HepG2 (cell line): ENCODE measurements at regions not wholly inside any gene's neighbourhood (a gene's known extent, or its start where the extent isn't known, plus 50 kb on each side); places are given as distances from the start of the nearest gene placed in this dataset.

Source experiments
- ATAC-seq: fragments of 200-7000 bp; cut with Tn5 transposase; 3 replicates; pipeline ENCODE4 v1.9.1; 2020; ENCODE audit warnings: mild to moderate bottlenecking, moderate library complexity
- BruUV-seq: library from RNA; stranded (reverse); fragments of 400-500 nt; replicated peaks from 2 replicates; lab custom pipeline; 2021; lab: Mats Ljungman, UMichigan
- CTCF ChIA-PET: fragments of 300-600 bp; formaldehyde crosslinking; extraction: SDS; loops from one replicate; lab custom pipeline; 2021; ENCODE audit warnings: low total read pairs, inconsistent platforms, low intra/inter-chr PET ratio; lab: Yijun Ruan, JAX
- POLR2A ChIA-PET: fragments of 350-600 bp; sonication (Branson Sonifier 250); formaldehyde crosslinking; loops from one replicate; lab custom pipeline; 2020; ENCODE audit warnings: antibody characterized with exemption, inconsistent platforms; lab: Yijun Ruan, JAX
- DNase-seq: peaks from one replicate; pipeline ENCODE4 v3.0.0-alpha.2; 2015; ENCODE audit warnings: low spot score
- FAIRE-seq: peaks from 3 replicates; lab custom pipeline; 2011; peaks lifted over from hg19 to GRCh38; lab: Jason Lieb, UNC
- H2AFZ ChIP-seq: one replicate; pipeline ENCODE4 v1.6.1; 2011; ENCODE audit warnings: low read length, inconsistent platforms
- H3K27ac ChIP-seq: fragments of 300-600 bp; 3 replicates; pipeline ENCODE4 v1.8.0; 2011; ENCODE audit warnings: mixed run types, mild to moderate bottlenecking, mixed read lengths, low read length, inconsistent platforms; ENCODE audit not compliant: insufficient read depth; ENCODE audit errors: extremely low read length
- H3K27me3 ChIP-seq, 2 experiments: fragments of 200-600 bp in 1 of 2; 2 replicates in 1 of 2; 3 replicates in 1 of 2; pipeline versions ENCODE4 v1.6.0 to v1.8.0; 2011; ENCODE audit warnings: low read length in 2 of 2, mild to moderate bottlenecking in 2 of 2, moderate library complexity in 2 of 2, inconsistent platforms in 1 of 2; ENCODE audit not compliant: insufficient read depth in 2 of 2, control insufficient read depth in 1 of 2
- H3K36me3 ChIP-seq, 2 experiments: fragments of 200-600 bp in 1 of 2; replicated peaks in 1 of 2; 2 replicates in 1 of 2; 3 replicates in 1 of 2; pipeline versions ENCODE4 v1.5.1 to v1.8.0; 2011; ENCODE audit warnings: low read length in 2 of 2, inconsistent platforms in 1 of 2; ENCODE audit not compliant: insufficient read depth in 2 of 2, control insufficient read depth in 1 of 2
- H3K4me1 ChIP-seq: 2 replicates; pipeline ENCODE4 v1.5.1; 2012; ENCODE audit warnings: low read length, inconsistent platforms; ENCODE audit not compliant: insufficient read depth
- H3K4me2 ChIP-seq: 2 replicates; pipeline ENCODE4 v1.6.0; 2011; ENCODE audit warnings: low read depth, low read length, inconsistent platforms
- H3K4me3 ChIP-seq, 3 experiments: fragments of 200-600 bp in 1 of 3; sonication (generic), shearing (Covaris generic) in 1 of 3; replicated peaks in 1 of 3; 2 replicates each; pipeline ENCODE4 v1.5.1; 2011 to 2016; ENCODE audit warnings: low read length in 3 of 3, inconsistent platforms in 2 of 3, low read depth in 2 of 3, mild to moderate bottlenecking in 2 of 3, control low read depth in 1 of 3, mixed read lengths in 1 of 3; ENCODE audit not compliant: insufficient read depth in 1 of 3
- H3K79me2 ChIP-seq: one replicate; pipeline ENCODE4 v1.6.1; 2011; ENCODE audit warnings: low read length, inconsistent platforms; ENCODE audit not compliant: insufficient read depth
- H3K9ac ChIP-seq: 2 replicates; pipeline ENCODE4 v1.6.0; 2011; ENCODE audit warnings: mild to moderate bottlenecking, low read depth, low read length, inconsistent platforms; ENCODE audit not compliant: insufficient read depth
- H3K9me3 ChIP-seq: 2 replicates; pipeline ENCODE4 v1.5.1; 2012; ENCODE audit warnings: mild to moderate bottlenecking, low read length
- H4K20me1 ChIP-seq: 2 replicates; pipeline ENCODE4 v1.6.0; 2011; ENCODE audit warnings: inconsistent platforms, mild to moderate bottlenecking, low read length, moderate library complexity; ENCODE audit not compliant: insufficient read depth
- ATF5 ChIP-seq: sonication (generic); formaldehyde crosslinking; IDR thresholded peaks from 2 replicates; pipeline ENCODE4 v1.4.0; 2020; ENCODE audit warnings: mild to moderate bottlenecking, low read depth, missing genetic modification reagents
- HBP1 ChIP-seq: IDR thresholded peaks from 2 replicates; pipeline ENCODE4 v1.6.1; 2016; ENCODE audit warnings: low read depth, control low read depth
- MAFF ChIP-seq: IDR thresholded peaks from 2 replicates; pipeline ENCODE4 v1.6.1; 2011; ENCODE audit warnings: low read depth, low read length, improper control_type of control experiment
- MAFK ChIP-seq, 2 experiments: IDR thresholded peaks in 1 of 2; conservative IDR thresholded peaks in 1 of 2; 2 replicates each; pipeline ENCODE4 v1.6.1; 2011; ENCODE audit warnings: improper control_type of control experiment in 2 of 2, low read length in 2 of 2
- MTA1 ChIP-seq: sonication (generic); formaldehyde crosslinking; IDR thresholded peaks from 2 replicates; pipeline ENCODE4 v1.4.0; 2020; ENCODE audit warnings: missing genetic modification reagents, mild to moderate bottlenecking, borderline replicate concordance
- NR2F6 ChIP-seq, 2 experiments: IDR thresholded peaks; 2 replicates each; pipeline ENCODE4 v1.6.1; 2016; ENCODE audit warnings: antibody characterized with exemption in 1 of 2, mild to moderate bottlenecking in 1 of 2
- THAP7 ChIP-seq: sonication (generic); formaldehyde crosslinking; IDR thresholded peaks from 2 replicates; pipeline ENCODE4 v1.8.1; 2023; ENCODE audit warnings: mild to moderate bottlenecking, missing genetic modification reagents
- ZBTB33 ChIP-seq: sonication (generic); formaldehyde crosslinking; IDR thresholded peaks from 2 replicates; pipeline ENCODE4 v1.4.0; 2020; ENCODE audit warnings: missing genetic modification reagents
- WGBS: methylation state at CpG from one replicate; pipeline ENCODE4 v1.1.6; 2017; ENCODE audit warnings: low lambda C conversion rate; 5-methylcytosine and 5-hydroxymethylcytosine counted together
- in situ Hi-C: cut with HindIII; loops from 2 replicates; pipeline ENCODE4 v1.10.0; 2017; ENCODE audit warnings: low pct_unique_long_range_greater_than_20kb; ENCODE audit not compliant: extremely low pct_ligation_motif_present
- intact Hi-C: fragments of 100-400 bp; cut with micrococcal nuclease; formaldehyde crosslinking; loops from one replicate; pipeline ENCODE4 v1.10.0; 2022; ENCODE audit not compliant: unreplicated experiment
- TF ChIP-seq, protein P1 (sequence below): IDR thresholded peaks from 2 replicates; pipeline ENCODE4 v1.6.1; 2016; ENCODE audit warnings: mild to moderate bottlenecking

DNA sequence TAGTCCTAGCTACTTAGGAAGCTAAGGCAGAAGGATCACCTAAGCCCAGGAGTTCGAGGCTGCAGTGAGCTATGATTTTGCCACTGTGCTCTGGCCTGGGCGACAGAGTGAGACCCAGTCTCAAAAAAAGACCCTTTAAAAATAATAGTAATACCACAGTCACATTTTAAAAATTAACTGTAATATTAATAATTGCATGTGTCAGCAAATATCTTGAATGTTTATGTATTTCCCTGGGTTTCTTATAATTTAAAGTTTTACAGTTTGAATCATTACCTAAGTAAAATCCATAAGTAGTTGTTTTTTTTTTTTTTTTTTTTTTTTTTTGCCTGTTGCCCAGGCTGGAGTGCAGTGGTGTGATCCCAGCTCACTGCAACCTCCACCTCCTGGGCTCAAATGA lies 69.2 kb downstream of the LYZL2 start:
- Histone ChIP-seq H2AFZ (no peak overlapping the region), H3K4me1 (peaks cover 20% of the 10 kb centered on the region), H3K4me3 (no peak overlapping the region), H3K27ac (no peak overlapping the region), H3K9me3 (no peaks in the 10 kb centered on the region), H3K36me3 (no peaks in the 10 kb centered on the region), H3K4me2 (no peak overlapping the region), H3K9ac (no peak overlapping the region), H3K27me3 (no peaks in the 10 kb centered on the region; a peak in 1 of 5 replicates), H4K20me1 (no peaks in the 10 kb centered on the region), H3K79me2 (no peaks in the 10 kb centered on the region)
- intact Hi-C loops (no loop called here), in situ Hi-C loops (no loop called here)
- BruUV-seq: no TSS peak
- WGBS: 58% methylated on average over 2 of the region's 2 CpGs
- CTCF ChIA-PET: no interaction called here
- no peak for FAIRE-seq
- no peak for ATAC-seq
- DNase-seq: no peak
- TF ChIP-seq ATF5 (CRISPR knock-in tag): no peak
- no peak for TF ChIP-seq MTA1
- TF ChIP-seq THAP7 (CRISPR knock-in tag): no peak
- peak; percentile 72 to 96 for TF ChIP-seq MAFK (conservative IDR thresholded peaks at IDR 0.05 in 1 of 2, IDR thresholded peaks at IDR 0.05 in 1 of 2; ENCODE audit: low read length in 2 of 2)
- no peak for TF ChIP-seq HBP1
- TF ChIP-seq MAFF: peak; percentile 89
- POLR2A ChIA-PET: no interaction called here

DNA sequence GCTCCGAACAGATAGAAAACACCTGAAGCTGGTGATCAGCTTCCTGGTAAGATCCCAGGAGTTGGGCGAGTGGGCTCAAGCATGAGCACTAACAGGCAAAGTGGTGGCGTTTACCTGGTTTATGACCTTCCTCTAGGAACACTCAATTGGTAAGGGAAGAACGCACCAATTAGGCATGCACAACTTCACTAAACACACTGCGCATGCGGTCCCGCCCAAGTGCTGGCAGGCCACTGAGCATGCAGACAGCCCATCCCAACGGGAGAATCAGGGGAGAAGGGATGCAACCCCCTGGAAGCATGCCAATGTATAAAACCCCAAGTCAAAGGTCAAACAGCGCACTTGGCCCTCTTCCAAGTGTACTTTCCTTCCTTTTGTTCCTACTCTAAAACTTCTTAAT lies 70.4 kb downstream of the LYZL2 start:
- intact Hi-C loops: no loop called here
- DNase-seq: no peak
- CTCF ChIA-PET: no interaction called here
- no peak for ATAC-seq
- H3K4me1 ChIP-seq: peaks cover 24% of the 10 kb centered on the region
- 80% methylated on average over 9 of the region's 9 CpGs for WGBS
- no peak overlapping the region for H3K9ac ChIP-seq
- no peaks in the 10 kb centered on the region for H3K79me2 ChIP-seq
- H3K4me3 ChIP-seq: no peak overlapping the region
- no peak for FAIRE-seq
- in situ Hi-C loops: no loop called here
- H2AFZ ChIP-seq: no peak overlapping the region
- no TSS peak for BruUV-seq
- no peak overlapping the region for H3K4me2 ChIP-seq
- peak; percentile 59 for TF ChIP-seq ZBTB33
- TF ChIP-seq, protein P1, sequence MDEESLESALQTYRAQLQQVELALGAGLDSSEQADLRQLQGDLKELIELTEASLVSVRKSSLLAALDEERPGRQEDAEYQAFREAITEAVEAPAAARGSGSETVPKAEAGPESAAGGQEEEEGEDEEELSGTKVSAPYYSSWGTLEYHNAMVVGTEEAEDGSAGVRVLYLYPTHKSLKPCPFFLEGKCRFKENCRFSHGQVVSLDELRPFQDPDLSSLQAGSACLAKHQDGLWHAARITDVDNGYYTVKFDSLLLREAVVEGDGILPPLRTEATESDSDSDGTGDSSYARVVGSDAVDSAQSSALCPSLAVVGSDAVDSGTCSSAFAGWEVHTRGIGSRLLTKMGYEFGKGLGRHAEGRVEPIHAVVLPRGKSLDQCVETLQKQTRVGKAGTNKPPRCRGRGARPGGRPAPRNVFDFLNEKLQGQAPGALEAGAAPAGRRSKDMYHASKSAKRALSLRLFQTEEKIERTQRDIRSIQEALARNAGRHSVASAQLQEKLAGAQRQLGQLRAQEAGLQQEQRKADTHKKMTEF (CRISPR knock-in tag): no peak
- 0 out of 2 replicates have a peak, but pooled peaks have one; percentile 9 for TF ChIP-seq NR2F6 (IDR thresholded peaks at IDR 0.05)
- TF ChIP-seq NR2F6 (CRISPR knock-in tag; IDR thresholded peaks at IDR 0.05): no peak
- TF ChIP-seq, all 625 proteins: peak for 2
- Histone ChIP-seq H3K27me3 (no peaks in the 10 kb centered on the region; a peak in 1 of 5 replicates), H3K36me3 (no peaks in the 10 kb centered on the region), H3K27ac (no peak overlapping the region), H3K9me3 (no peaks in the 10 kb centered on the region), H4K20me1 (no peaks in the 10 kb centered on the region)
- POLR2A ChIA-PET: no interaction called here
